Type B pancreatic cell (in vitro differentiated cells): ENCODE measurements at regions not wholly inside any gene's neighbourhood (a gene's known extent, or its start where the extent isn't known, plus 50 kb on each side); places are given as distances from the start of the nearest gene placed in this dataset.

Source experiments
- DNase-seq: peaks from one replicate; pipeline ENCODE4 v3.0.0; 2021; ENCODE audit warnings: mixed read lengths; ENCODE audit not compliant: unreplicated experiment; ENCODE audit errors: extremely low spot score
- H3K27ac Mint-ChIP-seq: 2 replicates; pipeline ENCODE4 v1.8.0; 2021; ENCODE audit warnings: mild to moderate bottlenecking, mixed read lengths
- H3K27me3 Mint-ChIP-seq: 2 replicates; pipeline ENCODE4 v1.8.0; 2021; ENCODE audit warnings: mixed read lengths
- H3K36me3 Mint-ChIP-seq: 2 replicates; pipeline ENCODE4 v1.8.0; 2021; ENCODE audit warnings: mixed read lengths
- H3K4me1 Mint-ChIP-seq: one replicate; pipeline ENCODE4 v1.8.0; 2021; ENCODE audit warnings: mixed read lengths; ENCODE audit not compliant: unreplicated experiment
- H3K4me3 Mint-ChIP-seq: 2 replicates; pipeline ENCODE4 v1.8.0; 2021; ENCODE audit warnings: mild to moderate bottlenecking, mixed read lengths
- H3K9me3 Mint-ChIP-seq: 2 replicates; pipeline ENCODE4 v1.8.0; 2021; ENCODE audit warnings: mixed read lengths
- CTCF ChIP-seq: fragments of 200-600 bp; sonication (generic); conservative IDR thresholded peaks from 2 replicates; pipeline ENCODE4 v1.5.0; 2021; ENCODE audit warnings: antibody characterized with exemption, mild to moderate bottlenecking

- DNase-seq, result no peak
- Mint-ChIP-seq H3K9me3 (no peaks in the 10 kb centered on the region), H3K4me3 (no peak overlapping the region), H3K36me3 (no peaks in the 10 kb centered on the region), H3K27ac (no peak overlapping the region), H3K27me3 (no peaks in the 10 kb centered on the region), H3K4me1 (no peaks in the 10 kb centered on the region)
- no peak for TF ChIP-seq CTCF
These were observed 115.8 kb downstream of the INHBA start for GRCh38 chr7:41586931-41587640.

- no peaks in the 10 kb centered on the region for H3K9me3 Mint-ChIP-seq
- DNase-seq, result no peak
- H3K4me3 Mint-ChIP-seq, result no peak overlapping the region
- TF ChIP-seq CTCF, result no peak
- H3K36me3 Mint-ChIP-seq, result no peaks in the 10 kb centered on the region
- H3K27ac Mint-ChIP-seq, result no peak overlapping the region
- H3K27me3 Mint-ChIP-seq, result no peaks in the 10 kb centered on the region
- no peaks in the 10 kb centered on the region for H3K4me1 Mint-ChIP-seq
These were observed 118.1 kb downstream of the INHBA start for GRCh38 chr7:41584746-41585145.

GRCh38 chr7:41582116-41582515 is 120.8 kb downstream of the INHBA start:
- Mint-ChIP-seq H3K36me3 (no peaks in the 10 kb centered on the region), H3K27ac (no peak overlapping the region), H3K27me3 (no peaks in the 10 kb centered on the region), H3K4me3 (no peak overlapping the region), H3K9me3 (no peaks in the 10 kb centered on the region), H3K4me1 (no peaks in the 10 kb centered on the region)
- no peak for DNase-seq
- TF ChIP-seq CTCF, result no peak

- TF ChIP-seq CTCF, result no peak
- Mint-ChIP-seq H3K4me3 (no peak overlapping the region), H3K27me3 (no peaks in the 10 kb centered on the region), H3K4me1 (no peaks in the 10 kb centered on the region), H3K36me3 (peaks cover 5% of the 10 kb centered on the region), H3K9me3 (peaks cover 6% of the 10 kb centered on the region), H3K27ac (no peak overlapping the region)
- DNase-seq, result no peak
These were observed 121.8 kb downstream of the INHBA start for GRCh38 chr7:41581041-41581440.

GRCh38 chr7:41579961-41580935 is 122.6 kb downstream of the INHBA start:
- Mint-ChIP-seq H3K9me3 (peaks cover 6% of the 10 kb centered on the region), H3K4me1 (no peaks in the 10 kb centered on the region), H3K27me3 (no peaks in the 10 kb centered on the region), H3K36me3 (peaks cover 6% of the 10 kb centered on the region), H3K27ac (peak overlapping the region; percentile 29), H3K4me3 (no peak overlapping the region)
- no peak for TF ChIP-seq CTCF
- DNase-seq, result no peak
